Activated T-helper 17 cell treated with anti-CD3 and anti-CD28 coated beads, Interleukin-2, amount 50 U/mL, for 72 hours (primary cell): ENCODE measurements at regions not wholly inside any gene's neighbourhood (a gene's known extent, or its start where the extent isn't known, plus 50 kb on each side); places are given as distances from the start of the nearest gene placed in this dataset.
"Not testable (repeated sequence)": the region's sequence is repeated elsewhere in the genome, so short reads cannot be mapped to it uniquely, and the experiment has no call there.

Experiments used
- ATAC-seq: fragments of 150-1000 bp; cut with Tn5 transposase; replicated peaks from 2 replicates; pipeline ENCODE4 v1.10.0; 2021; ENCODE audit warnings: mild to moderate bottlenecking, moderate library complexity
- H3K27ac Mint-ChIP-seq: one replicate; pipeline ENCODE4 v1.8.0; 2022; ENCODE audit warnings: mixed read lengths
- H3K27me3 Mint-ChIP-seq: one replicate; pipeline ENCODE4 v1.8.0; 2022; ENCODE audit warnings: mixed read lengths
- H3K36me3 Mint-ChIP-seq: one replicate; pipeline ENCODE4 v1.8.0; 2022; ENCODE audit warnings: low read depth, mild to moderate bottlenecking, mixed read lengths
- H3K4me1 Mint-ChIP-seq: one replicate; pipeline ENCODE4 v1.8.0; 2022; ENCODE audit warnings: mixed read lengths
- H3K4me3 Mint-ChIP-seq: one replicate; pipeline ENCODE4 v1.8.0; 2022; ENCODE audit warnings: mild to moderate bottlenecking, mixed read lengths
- H3K9me3 Mint-ChIP-seq: one replicate; pipeline ENCODE4 v1.8.0; 2022; ENCODE audit warnings: mixed read lengths

DNA sequence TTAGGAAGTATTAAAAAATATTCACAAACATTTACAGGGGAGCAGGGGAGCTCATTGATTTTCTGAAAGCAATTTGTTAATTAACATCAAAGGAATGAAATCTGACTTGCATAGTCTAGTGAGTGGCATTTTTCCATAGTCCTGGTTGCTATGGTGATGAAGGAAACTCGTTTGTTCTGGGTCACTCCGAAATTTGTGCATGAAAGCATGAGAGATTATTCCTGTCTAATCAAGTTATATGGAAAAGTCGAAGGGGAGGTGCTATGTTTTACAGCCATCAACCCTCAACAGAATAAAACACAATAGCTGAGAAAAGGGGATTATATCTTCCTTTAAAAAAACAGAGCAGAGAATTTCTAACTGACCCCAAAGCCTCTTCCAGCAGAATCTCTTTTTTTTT, 1495.7 kb upstream of the WWC1 start:
- Mint-ChIP-seq H3K27ac (no peak overlapping the region), H3K27me3 (no peaks in the 10 kb centered on the region), H3K9me3 (peaks cover 6% of the 10 kb centered on the region), H3K36me3 (no peaks in the 10 kb centered on the region), H3K4me1 (no peaks in the 10 kb centered on the region), H3K4me3 (no peak overlapping the region)
- no peak for ATAC-seq

DNA sequence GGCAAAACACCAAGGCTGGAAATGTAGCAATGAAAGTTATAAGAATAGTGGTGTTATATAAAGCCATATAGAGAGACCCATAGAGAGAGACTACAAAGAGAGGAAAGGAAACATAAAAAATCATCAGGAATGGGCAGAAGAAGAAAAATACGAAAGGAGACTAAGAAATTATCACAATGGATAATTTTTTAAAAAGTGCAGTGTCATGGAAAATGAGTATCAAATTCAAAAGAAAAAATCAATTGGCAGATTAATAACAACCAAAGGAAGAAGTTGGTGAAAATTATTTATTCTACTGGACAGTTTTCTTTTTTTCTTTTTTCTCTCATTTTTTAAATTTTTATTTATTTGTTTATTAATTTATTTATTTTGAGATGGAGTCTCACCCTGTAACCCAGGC, 1488.4 kb upstream of the WWC1 start:
- no peak overlapping the region for H3K27ac Mint-ChIP-seq
- no peaks in the 10 kb centered on the region for H3K36me3 Mint-ChIP-seq
- no peaks in the 10 kb centered on the region for H3K4me1 Mint-ChIP-seq
- peaks cover 24% of the 10 kb centered on the region for H3K9me3 Mint-ChIP-seq
- no peak for ATAC-seq
- H3K27me3 Mint-ChIP-seq = no peaks in the 10 kb centered on the region
- no peak overlapping the region for H3K4me3 Mint-ChIP-seq

DNA sequence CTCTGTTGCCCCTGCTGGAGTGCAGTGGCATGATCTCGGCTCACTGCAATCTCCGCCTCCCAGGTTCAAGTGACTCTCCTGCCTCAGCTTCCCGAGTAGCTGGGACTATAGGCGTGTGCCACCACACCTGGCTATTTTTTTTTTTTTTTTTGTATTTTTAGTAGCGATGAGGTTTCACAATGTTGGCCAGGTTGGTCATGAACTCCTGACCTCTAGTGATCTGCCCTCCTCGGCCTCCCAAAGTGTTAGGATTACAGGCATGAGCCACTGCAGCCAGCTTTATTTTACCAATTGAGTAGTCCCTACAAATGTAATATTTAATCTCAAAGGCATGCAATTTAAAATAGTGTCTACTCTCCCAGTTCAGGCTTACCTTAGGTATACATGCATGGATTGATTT, 1487.2 kb upstream of the WWC1 start:
- H3K4me3 Mint-ChIP-seq, ATAC-seq, H3K27ac Mint-ChIP-seq, H3K4me1 Mint-ChIP-seq, H3K36me3 Mint-ChIP-seq, H3K27me3 Mint-ChIP-seq: not testable (repeated sequence)
- H3K9me3 Mint-ChIP-seq = peaks cover 18% of the 10 kb centered on the region

DNA sequence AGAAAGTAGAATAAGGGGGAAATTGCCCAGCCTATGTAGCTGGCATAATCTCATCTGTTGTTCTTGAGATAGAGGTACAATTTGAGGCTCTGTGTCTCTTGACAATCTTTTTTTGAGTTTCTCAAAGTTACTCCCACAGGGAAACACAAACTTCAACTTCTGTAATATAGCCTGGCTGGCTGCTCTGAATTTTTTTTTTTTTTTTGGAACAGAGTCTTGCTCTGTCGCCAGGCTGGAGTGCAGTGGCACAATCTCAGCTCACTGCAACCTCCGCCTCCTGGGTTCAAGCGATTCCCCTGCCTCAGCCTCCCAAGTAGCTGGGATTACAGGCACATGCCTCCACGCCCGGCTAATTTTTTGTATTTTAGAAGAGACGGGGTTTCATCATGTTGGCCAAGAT, 1486.8 kb upstream of the WWC1 start:
- not testable (repeated sequence) for H3K4me3 Mint-ChIP-seq, H3K36me3 Mint-ChIP-seq, H3K4me1 Mint-ChIP-seq, ATAC-seq, H3K27me3 Mint-ChIP-seq, H3K27ac Mint-ChIP-seq
- H3K9me3 Mint-ChIP-seq = peaks cover 18% of the 10 kb centered on the region

DNA sequence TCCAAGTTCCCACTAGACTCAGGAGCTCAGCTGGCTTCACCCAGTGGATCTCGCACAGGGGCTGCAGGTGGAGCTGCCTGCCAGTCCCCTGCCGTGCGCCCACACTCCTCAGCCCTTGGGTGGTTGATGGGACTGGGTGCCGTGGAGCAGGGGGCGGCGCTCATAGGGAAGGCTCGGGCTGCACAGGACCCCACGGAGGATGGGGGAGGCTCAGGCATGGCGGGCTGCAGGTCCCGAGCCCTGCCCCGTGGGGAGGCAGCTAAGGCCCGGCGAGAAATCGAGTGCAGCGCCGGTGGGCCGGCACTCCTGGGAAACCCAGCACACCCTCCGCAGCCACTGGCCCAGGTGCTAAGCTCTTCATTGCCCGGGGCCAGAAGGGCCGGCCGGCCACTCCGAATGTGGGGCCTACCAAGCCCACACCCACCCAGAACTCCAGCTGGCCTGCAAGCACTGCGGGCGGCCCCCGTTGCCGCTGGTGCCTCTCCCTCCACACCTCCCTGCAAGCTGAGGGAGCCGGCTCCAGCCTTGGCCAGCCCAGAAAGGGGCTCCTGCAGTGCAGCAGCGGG, 1481.3 kb upstream of the WWC1 start:
- ATAC-seq, H3K4me1 Mint-ChIP-seq, H3K27ac Mint-ChIP-seq, H3K4me3 Mint-ChIP-seq, H3K27me3 Mint-ChIP-seq, H3K36me3 Mint-ChIP-seq: not testable (repeated sequence)
- H3K9me3 Mint-ChIP-seq = peaks cover 21% of the 10 kb centered on the region

DNA sequence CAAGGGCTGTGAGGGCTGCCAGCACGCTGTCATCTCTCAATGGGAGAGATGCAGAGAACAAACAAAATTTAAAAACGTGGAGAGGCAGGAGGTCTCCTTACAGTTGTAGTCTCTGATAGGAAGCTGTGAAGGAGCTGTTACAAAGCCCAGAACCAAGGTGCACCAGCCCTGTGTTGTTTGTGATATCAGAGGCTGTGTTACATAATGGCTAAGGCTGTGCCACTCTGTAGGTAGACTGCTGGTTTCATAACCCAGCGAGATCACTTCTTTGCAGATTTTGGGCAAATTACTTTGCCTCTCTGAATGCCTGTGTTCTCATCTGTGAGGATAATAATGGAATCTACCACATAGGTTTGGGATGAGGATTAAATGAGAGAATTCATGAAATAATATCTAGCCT, 1480.7 kb upstream of the WWC1 start:
- ATAC-seq = no peak
- H3K9me3 Mint-ChIP-seq = peaks cover 16% of the 10 kb centered on the region

DNA sequence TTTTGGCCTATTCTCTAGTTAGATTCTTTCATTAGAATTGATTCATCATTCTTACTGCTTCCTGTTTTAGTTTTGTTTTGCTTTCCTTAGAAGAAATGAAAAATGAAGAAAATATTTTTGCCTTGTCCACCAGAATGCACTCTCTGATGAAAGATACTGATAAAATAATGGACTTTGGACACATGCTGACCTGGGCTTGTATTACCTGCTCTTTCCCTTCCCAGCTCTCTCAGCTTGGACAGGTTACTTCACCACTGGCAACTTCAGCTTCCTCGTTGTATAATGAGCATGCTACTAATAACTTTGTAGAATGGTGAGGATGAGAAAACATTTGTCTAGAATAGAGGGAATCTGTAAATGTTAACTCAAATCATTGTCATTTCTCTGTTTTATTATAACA, 1468.1 kb upstream of the WWC1 start:
- H3K36me3 Mint-ChIP-seq = no peaks in the 10 kb centered on the region
- no peaks in the 10 kb centered on the region for H3K4me1 Mint-ChIP-seq
- peaks cover 12% of the 10 kb centered on the region for H3K9me3 Mint-ChIP-seq

More for the DNA sequence above, 1480.7 kb upstream of the WWC1 start:
- H3K4me3 Mint-ChIP-seq = no peak overlapping the region
- no peaks in the 10 kb centered on the region for H3K4me1 Mint-ChIP-seq
- H3K36me3 Mint-ChIP-seq = no peaks in the 10 kb centered on the region
- no peaks in the 10 kb centered on the region for H3K27me3 Mint-ChIP-seq
- H3K27ac Mint-ChIP-seq = no peak overlapping the region

DNA sequence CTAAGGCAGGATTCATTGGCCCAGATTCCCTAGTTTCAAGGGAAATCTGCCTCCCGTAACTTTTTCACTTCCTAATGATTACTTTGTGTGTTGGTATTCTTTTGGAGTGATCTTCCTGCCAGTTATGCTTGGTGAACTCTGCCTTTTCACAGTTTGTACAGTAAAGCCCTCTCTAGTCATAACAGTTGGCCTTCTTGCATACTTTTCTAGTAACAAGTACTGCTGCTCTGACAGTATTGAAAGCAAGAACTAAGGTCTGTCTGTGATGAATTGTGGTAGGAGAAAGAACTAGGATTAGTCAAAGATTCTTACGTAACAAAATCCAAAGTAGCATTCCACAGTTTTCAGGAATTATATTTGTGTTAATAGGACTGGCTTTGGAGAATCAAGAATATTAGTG, 1457.2 kb upstream of the WWC1 start:
- no peaks in the 10 kb centered on the region for H3K9me3 Mint-ChIP-seq
- H3K36me3 Mint-ChIP-seq = no peaks in the 10 kb centered on the region
- no peaks in the 10 kb centered on the region for H3K4me1 Mint-ChIP-seq
- no peaks in the 10 kb centered on the region for H3K27me3 Mint-ChIP-seq
- H3K4me3 Mint-ChIP-seq = no peak overlapping the region
- no peak for ATAC-seq
- no peak overlapping the region for H3K27ac Mint-ChIP-seq

More for the DNA sequence above, 1468.1 kb upstream of the WWC1 start:
- H3K27me3 Mint-ChIP-seq = no peaks in the 10 kb centered on the region
- no peak overlapping the region for H3K27ac Mint-ChIP-seq
- H3K4me3 Mint-ChIP-seq = no peak overlapping the region
- ATAC-seq = no peak

DNA sequence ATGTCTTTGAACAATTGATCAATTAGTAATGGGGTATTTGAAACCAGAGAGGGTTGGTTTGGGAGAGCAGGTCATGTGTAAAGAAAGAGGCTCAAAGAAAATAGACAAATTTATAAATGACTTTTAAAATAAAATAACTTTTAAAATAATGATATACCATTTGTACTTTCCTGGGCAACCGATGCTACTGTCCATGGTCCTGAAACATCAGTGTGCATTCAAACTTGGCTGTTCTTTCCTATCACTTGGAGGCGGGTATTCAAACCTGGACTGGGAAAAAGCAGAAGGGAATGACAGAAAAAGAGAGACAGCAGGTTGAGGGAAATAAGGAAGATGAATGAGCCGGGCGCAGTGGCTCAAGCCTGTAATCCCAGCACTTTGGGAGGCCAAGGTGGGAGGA, 1446.4 kb upstream of the WWC1 start:
- Mint-ChIP-seq H3K36me3 (no peaks in the 10 kb centered on the region), H3K27me3 (no peaks in the 10 kb centered on the region), H3K27ac (no peak overlapping the region), H3K4me1 (no peaks in the 10 kb centered on the region), H3K9me3 (peaks cover 9% of the 10 kb centered on the region), H3K4me3 (no peak overlapping the region)
- ATAC-seq = no peak

DNA sequence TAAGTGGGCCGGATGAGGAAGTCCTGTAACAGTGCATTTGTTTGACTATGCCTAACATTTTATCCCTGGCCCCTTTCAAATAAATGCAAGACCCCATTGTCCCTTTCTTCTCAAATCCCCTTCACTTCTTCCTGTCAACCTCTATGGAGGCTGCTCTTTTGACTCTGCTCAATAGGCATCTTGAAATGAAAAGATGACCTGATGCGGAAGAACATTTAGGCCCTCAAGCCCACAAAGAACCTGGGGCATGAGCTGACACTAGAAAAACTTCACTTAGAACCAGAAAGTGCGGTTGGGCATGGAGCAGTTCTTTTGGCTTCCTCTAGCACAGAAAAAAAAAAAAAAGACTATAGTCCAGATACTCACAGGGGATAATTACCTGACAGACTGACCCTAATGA, 1434.7 kb upstream of the WWC1 start:
- Mint-ChIP-seq H3K36me3 (no peaks in the 10 kb centered on the region), H3K27me3 (no peaks in the 10 kb centered on the region), H3K9me3 (peaks cover 6% of the 10 kb centered on the region), H3K4me3 (no peak overlapping the region), H3K4me1 (no peaks in the 10 kb centered on the region), H3K27ac (no peak overlapping the region)
- ATAC-seq = no peak

DNA sequence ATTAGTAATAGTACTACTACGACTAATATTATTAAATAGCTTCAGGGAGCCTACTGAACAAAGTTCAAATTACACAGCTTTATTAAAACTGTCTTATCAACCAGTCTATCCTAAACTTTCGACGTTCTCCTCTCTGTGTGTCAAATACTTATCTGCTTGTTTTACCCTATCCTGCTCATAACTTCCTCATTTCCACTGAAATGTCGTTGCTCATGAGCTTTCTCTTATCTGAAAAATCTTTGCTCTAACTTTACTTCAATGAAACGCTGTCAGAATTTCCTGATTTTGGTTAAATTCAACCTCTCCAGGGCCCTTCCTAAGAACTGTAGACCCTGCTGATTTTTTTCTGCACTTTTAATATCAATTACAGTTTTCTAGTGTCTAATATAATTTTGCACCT, 1431.0 kb upstream of the WWC1 start:
- H3K4me1 Mint-ChIP-seq = no peaks in the 10 kb centered on the region
- H3K9me3 Mint-ChIP-seq = peaks cover 7% of the 10 kb centered on the region
- no peaks in the 10 kb centered on the region for H3K36me3 Mint-ChIP-seq
- no peak for ATAC-seq
- no peaks in the 10 kb centered on the region for H3K27me3 Mint-ChIP-seq
- no peak overlapping the region for H3K4me3 Mint-ChIP-seq
- H3K27ac Mint-ChIP-seq = no peak overlapping the region

DNA sequence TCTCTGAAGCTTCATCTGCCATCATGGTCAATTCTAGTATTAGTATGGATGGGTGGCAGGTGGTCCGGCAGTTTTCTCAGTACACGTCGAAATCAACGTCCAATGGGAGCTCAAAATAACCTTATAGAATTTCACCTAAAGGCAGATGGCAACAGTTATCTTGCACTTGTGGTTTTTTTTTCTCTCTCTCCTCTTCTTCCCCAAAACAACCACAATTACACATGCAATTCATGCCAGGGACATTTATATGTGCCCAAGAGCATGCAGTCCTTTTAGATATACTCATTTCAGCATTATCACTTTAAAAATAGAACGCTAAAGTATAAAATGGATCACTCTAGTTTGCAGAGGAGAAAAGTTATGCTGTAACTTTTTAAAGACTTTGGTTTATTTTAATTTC, 1428.9 kb upstream of the WWC1 start:
- Mint-ChIP-seq H3K27me3 (no peaks in the 10 kb centered on the region), H3K9me3 (peaks cover 9% of the 10 kb centered on the region), H3K36me3 (no peaks in the 10 kb centered on the region), H3K4me1 (no peaks in the 10 kb centered on the region), H3K4me3 (no peak overlapping the region), H3K27ac (no peak overlapping the region)
- no peak for ATAC-seq

DNA sequence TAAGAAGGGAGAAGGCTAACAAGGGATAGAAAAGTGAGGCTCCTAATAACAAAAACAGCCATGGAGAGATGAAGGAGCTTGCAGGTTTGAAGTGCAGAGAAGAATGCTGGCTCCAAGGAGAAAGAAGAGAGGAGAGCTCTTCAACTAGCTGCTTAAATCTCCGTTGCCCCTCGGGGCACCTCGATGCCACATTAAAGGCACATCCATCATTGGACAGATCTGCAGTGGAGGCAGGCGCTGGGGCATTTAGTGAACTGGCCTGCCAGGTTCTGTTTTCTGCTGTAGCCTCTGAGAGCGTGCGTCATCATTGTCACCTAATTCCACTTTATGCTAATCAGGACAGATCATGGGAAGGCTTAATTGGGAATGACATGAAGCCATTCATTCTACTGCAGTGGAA, 1426.2 kb upstream of the WWC1 start:
- Mint-ChIP-seq H3K27ac (no peak overlapping the region), H3K9me3 (peaks cover 13% of the 10 kb centered on the region), H3K4me1 (no peaks in the 10 kb centered on the region), H3K4me3 (no peak overlapping the region), H3K27me3 (no peaks in the 10 kb centered on the region), H3K36me3 (no peaks in the 10 kb centered on the region)
- no peak for ATAC-seq

DNA sequence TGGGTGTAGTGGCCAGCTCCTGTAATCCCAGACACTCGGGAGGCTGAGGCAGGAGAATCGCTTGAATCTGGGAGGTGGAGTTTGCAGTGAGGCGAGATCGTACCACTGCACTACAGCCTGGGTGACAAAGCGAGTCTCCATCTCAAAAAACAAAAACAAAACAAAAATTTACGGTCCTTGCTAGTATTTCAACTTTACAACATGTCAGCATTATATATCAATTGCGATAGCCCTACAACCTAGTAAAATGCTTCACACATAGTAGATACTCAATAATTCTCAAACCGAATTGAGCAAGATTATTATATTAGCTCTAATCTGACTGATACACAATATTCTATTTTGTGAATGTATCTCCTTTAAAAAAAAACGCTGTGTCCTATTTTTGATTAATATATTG, 1411.0 kb upstream of the WWC1 start:
- H3K27me3 Mint-ChIP-seq = no peaks in the 10 kb centered on the region
- no peaks in the 10 kb centered on the region for H3K4me1 Mint-ChIP-seq
- ATAC-seq = no peak
- H3K4me3 Mint-ChIP-seq = no peak overlapping the region
- no peak overlapping the region for H3K27ac Mint-ChIP-seq
- peaks cover 15% of the 10 kb centered on the region for H3K9me3 Mint-ChIP-seq
- H3K36me3 Mint-ChIP-seq = no peaks in the 10 kb centered on the region

DNA sequence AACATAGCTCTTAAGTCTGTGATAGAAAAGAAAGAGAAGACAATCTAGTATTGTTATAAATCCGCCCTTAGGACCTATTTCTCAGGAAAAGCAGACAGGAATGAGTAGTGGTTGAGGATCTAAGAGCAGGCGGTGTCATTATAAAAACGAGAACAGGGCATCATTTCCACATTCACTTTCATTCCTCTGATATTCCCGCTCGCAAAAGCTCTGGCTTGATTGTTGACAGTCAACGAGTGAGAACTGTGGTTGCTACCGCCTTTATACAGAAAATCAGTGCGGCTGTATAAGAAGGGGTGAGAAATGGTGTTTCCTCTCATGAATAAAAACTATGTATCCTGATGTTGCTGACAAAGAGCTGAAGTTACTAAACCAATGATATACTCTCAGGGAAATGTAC, 1409.6 kb upstream of the WWC1 start:
- Mint-ChIP-seq H3K27ac (no peak overlapping the region), H3K27me3 (no peaks in the 10 kb centered on the region), H3K36me3 (no peaks in the 10 kb centered on the region), H3K9me3 (peaks cover 15% of the 10 kb centered on the region), H3K4me3 (no peak overlapping the region), H3K4me1 (no peaks in the 10 kb centered on the region)
- no peak for ATAC-seq

DNA sequence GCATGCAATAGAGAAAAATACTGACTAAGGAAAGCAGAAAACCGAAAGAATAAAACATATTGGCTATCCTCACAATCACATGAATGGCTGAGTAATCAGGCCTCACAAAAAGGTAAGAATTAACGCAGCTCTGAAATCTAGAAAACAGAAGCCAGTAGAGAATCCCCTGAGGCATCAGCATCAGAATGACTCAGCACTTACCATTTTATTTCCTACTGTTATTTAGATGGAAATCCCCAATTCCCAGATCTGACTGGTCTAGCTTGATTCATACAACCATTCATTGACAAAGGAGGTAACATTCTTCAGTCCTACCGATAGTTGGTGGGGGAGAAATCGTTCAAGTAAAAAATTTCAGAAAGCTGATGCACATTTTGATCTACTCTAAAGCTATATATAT, 1408.4 kb upstream of the WWC1 start:
- Mint-ChIP-seq H3K9me3 (peaks cover 19% of the 10 kb centered on the region), H3K36me3 (no peaks in the 10 kb centered on the region), H3K4me1 (no peaks in the 10 kb centered on the region), H3K27ac (no peak overlapping the region), H3K27me3 (no peaks in the 10 kb centered on the region), H3K4me3 (no peak overlapping the region)
- ATAC-seq = no peak
